ENCODE measurements at regions not wholly inside any gene's neighbourhood (a gene's known extent, or its start where the extent isn't known, plus 50 kb on each side); places are given as distances from the start of the nearest gene placed in this dataset.

GRCh38 chr1:112267929-112268328 lies 128.1 kb upstream of the CTTNBP2NL start:
- Mint-ChIP-seq H3K4me3 (no peak overlapping the region), H3K9me3 (peaks cover 7% of the 10 kb centered on the region), H3K4me1 (ENCODE audit: low read depth) (no peaks in the 10 kb centered on the region), H3K27me3 (peaks cover 51% of the 10 kb centered on the region), H3K27ac (no peak overlapping the region), H3K36me3 (ENCODE audit: low read depth) (no peaks in the 10 kb centered on the region)
- H3K36me3 ChIP-seq (ENCODE audit: insufficient read depth, low read length) = no peaks in the 10 kb centered on the region
- ChIA-PET POLR2A (no interaction called here), CTCF (no interaction called here)
- no peak overlapping the region for H3K27ac ChIP-seq (ENCODE audit: low read depth in 1 of 2, low read length in 2 of 2)
- intact Hi-C loops (cut with DNase I, micrococcal nuclease) = no loop called here
- H3K9me3 ChIP-seq (ENCODE audit: control insufficient read depth in 1 of 2, insufficient read depth in 1 of 2, low read length in 2 of 2) = no peaks in the 10 kb centered on the region
- H3K4me1 ChIP-seq (ENCODE audit: insufficient read depth, low read length) = no peaks in the 10 kb centered on the region
- no peak for ATAC-seq (ENCODE audit: poor library complexity)
- no peak overlapping the region for H3K4me3 ChIP-seq (ENCODE audit: low read length)
- no peak for DNase-seq
- no peak for TF ChIP-seq CTCF (IDR thresholded peaks at IDR 0.05)
- H3K27me3 ChIP-seq (ENCODE audit: control insufficient read depth in 1 of 2, insufficient read depth in 2 of 2, low read length in 2 of 2) = peaks cover 0 to 3% of the 10 kb centered on the region in 2 experiments

DNA sequence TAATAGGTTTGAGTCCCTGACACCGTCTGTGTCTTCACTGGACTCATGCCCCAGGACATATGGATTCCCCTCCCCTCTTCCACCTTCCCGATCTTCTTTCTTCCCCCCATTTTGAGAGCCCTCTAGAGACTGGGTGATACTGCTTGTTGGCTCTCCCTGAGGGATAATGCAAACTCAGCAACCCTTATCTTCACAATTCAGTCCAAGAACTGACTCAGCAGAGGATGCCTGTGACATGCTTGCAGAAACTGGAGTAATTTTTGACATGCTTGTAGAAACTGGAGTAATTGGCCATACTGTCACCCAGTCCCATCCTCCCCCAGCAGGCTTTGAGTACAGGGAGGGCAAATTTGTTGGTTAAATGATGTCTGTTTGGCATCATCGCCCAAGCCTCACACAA lies 127.6 kb upstream of the CTTNBP2NL start:
- Histone ChIP-seq H3K27ac (ENCODE audit: low read depth in 1 of 2, low read length in 2 of 2) (no peak overlapping the region), H3K36me3 (ENCODE audit: insufficient read depth, low read length) (no peaks in the 10 kb centered on the region), H3K9me3 (ENCODE audit: control insufficient read depth in 1 of 2, insufficient read depth in 1 of 2, low read length in 2 of 2) (no peaks in the 10 kb centered on the region), H3K4me3 (ENCODE audit: low read length) (no peak overlapping the region), H3K27me3 (ENCODE audit: control insufficient read depth in 1 of 2, insufficient read depth in 2 of 2, low read length in 2 of 2) (peaks cover 3 to 6% of the 10 kb centered on the region in 2 experiments), H3K4me1 (ENCODE audit: insufficient read depth, low read length) (no peaks in the 10 kb centered on the region)
- intact Hi-C loops (cut with DNase I, micrococcal nuclease) = no loop called here
- Mint-ChIP-seq H3K9me3 (peaks cover 7% of the 10 kb centered on the region), H3K4me1 (ENCODE audit: low read depth) (no peaks in the 10 kb centered on the region), H3K36me3 (ENCODE audit: low read depth) (no peaks in the 10 kb centered on the region), H3K4me3 (no peak overlapping the region), H3K27ac (no peak overlapping the region), H3K27me3 (peaks cover 55% of the 10 kb centered on the region)
- ATAC-seq (ENCODE audit: poor library complexity) (no peak), DNase-seq (no peak)
- POLR2A ChIA-PET = no interaction called here
- CTCF ChIA-PET = no interaction called here
- TF ChIP-seq CTCF (IDR thresholded peaks at IDR 0.05) = no peak

- Mint-ChIP-seq H3K4me3 (no peak overlapping the region), H3K36me3 (ENCODE audit: low read depth) (no peaks in the 10 kb centered on the region), H3K27ac (no peak overlapping the region), H3K9me3 (peaks cover 15% of the 10 kb centered on the region), H3K4me1 (ENCODE audit: low read depth) (no peaks in the 10 kb centered on the region), H3K27me3 (peaks cover 59% of the 10 kb centered on the region)
- H3K4me1 ChIP-seq (ENCODE audit: insufficient read depth, low read length) = no peaks in the 10 kb centered on the region
- DNase-seq (no peak), ATAC-seq (ENCODE audit: poor library complexity) (no peak)
- H3K9me3 ChIP-seq (ENCODE audit: control insufficient read depth in 1 of 2, insufficient read depth in 1 of 2, low read length in 2 of 2) = peaks cover 0 to 6% of the 10 kb centered on the region in 2 experiments
- POLR2A ChIA-PET = no interaction called here
- H3K27ac ChIP-seq (ENCODE audit: low read depth in 1 of 2, low read length in 2 of 2) = no peak overlapping the region
- peaks cover 6 to 7% of the 10 kb centered on the region in 2 experiments for H3K27me3 ChIP-seq (ENCODE audit: control insufficient read depth in 1 of 2, insufficient read depth in 2 of 2, low read length in 2 of 2)
- H3K4me3 ChIP-seq (ENCODE audit: low read length) = no peak overlapping the region
- intact Hi-C loops (cut with DNase I, micrococcal nuclease) = no loop called here
- no peak for TF ChIP-seq CTCF (IDR thresholded peaks at IDR 0.05)
- CTCF ChIA-PET = no interaction called here
- H3K36me3 ChIP-seq (ENCODE audit: insufficient read depth, low read length) = no peaks in the 10 kb centered on the region
These were observed 124.7 kb upstream of the CTTNBP2NL start for GRCh38 chr1:112271270-112271669.
